ENCODE measurements at regions not wholly inside any gene's neighbourhood (a gene's known extent, or its start where the extent isn't known, plus 50 kb on each side); places are given as distances from the start of the nearest gene placed in this dataset.

DNA sequence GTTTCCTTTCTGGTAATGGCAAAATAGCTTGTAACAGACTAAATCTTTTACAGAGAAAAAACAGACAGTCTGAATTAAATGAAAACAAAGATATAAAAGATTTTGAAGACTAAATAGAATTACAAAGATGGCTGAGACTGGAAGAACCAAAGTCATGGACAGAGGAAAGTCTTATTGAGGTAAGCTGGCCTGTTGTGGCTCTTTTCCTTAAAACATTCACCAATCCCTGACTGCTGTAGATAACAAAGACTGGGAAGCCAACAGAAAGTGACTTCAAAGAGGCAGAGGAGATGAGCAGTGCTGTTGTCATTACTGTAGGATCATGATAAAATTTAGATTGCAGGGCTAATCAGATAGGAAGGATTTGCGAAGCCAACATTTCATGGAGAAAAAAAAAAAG is 517.0 kb downstream of the KIF2B start:
- no peaks in the 10 kb centered on the region for H3K36me3 ChIP-seq (ENCODE audit: control insufficient read depth, insufficient read depth, low read length)
- no peak overlapping the region for H2AFZ ChIP-seq (ENCODE audit: low read length)
- H3K4me2 ChIP-seq (ENCODE audit: extremely low read depth, insufficient read depth, low read length), result no peak overlapping the region
- H3K27me3 ChIP-seq (ENCODE audit: control insufficient read depth, insufficient read depth, low read length), result no peaks in the 10 kb centered on the region
- H3K27ac ChIP-seq (ENCODE audit: insufficient read depth, low read length), result no peak overlapping the region
- H3K4me1 ChIP-seq (ENCODE audit: control insufficient read depth, extremely low read depth, insufficient read depth, low read length), result no peaks in the 10 kb centered on the region
- no peaks in the 10 kb centered on the region for H3K79me2 ChIP-seq (ENCODE audit: control insufficient read depth, insufficient read depth, low read length)
- H4K20me1 ChIP-seq (ENCODE audit: control insufficient read depth, extremely low read depth, insufficient read depth, low read length), result no peaks in the 10 kb centered on the region
- DNase-seq (ENCODE audit: low read depth in 2 of 2), result no peak
- H3K9ac ChIP-seq (ENCODE audit: insufficient read depth, low read length), result no peak overlapping the region
- H3K9me3 ChIP-seq (ENCODE audit: control insufficient read depth, insufficient read depth, low read depth, low read length), result no peaks in the 10 kb centered on the region
- TF ChIP-seq, protein P1, sequence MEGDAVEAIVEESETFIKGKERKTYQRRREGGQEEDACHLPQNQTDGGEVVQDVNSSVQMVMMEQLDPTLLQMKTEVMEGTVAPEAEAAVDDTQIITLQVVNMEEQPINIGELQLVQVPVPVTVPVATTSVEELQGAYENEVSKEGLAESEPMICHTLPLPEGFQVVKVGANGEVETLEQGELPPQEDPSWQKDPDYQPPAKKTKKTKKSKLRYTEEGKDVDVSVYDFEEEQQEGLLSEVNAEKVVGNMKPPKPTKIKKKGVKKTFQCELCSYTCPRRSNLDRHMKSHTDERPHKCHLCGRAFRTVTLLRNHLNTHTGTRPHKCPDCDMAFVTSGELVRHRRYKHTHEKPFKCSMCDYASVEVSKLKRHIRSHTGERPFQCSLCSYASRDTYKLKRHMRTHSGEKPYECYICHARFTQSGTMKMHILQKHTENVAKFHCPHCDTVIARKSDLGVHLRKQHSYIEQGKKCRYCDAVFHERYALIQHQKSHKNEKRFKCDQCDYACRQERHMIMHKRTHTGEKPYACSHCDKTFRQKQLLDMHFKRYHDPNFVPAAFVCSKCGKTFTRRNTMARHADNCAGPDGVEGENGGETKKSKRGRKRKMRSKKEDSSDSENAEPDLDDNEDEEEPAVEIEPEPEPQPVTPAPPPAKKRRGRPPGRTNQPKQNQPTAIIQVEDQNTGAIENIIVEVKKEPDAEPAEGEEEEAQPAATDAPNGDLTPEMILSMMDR (conservative IDR thresholded peaks at IDR 0.05 in 1 of 2, IDR thresholded peaks at IDR 0.05 in 1 of 2; ENCODE audit: low read depth in 1 of 2, low read length in 2 of 2), result no peak
- no peak for TF ChIP-seq EZH2 (IDR thresholded peaks at IDR 0.05; ENCODE audit: low read length, missing control alignments)
- H3K4me3 ChIP-seq (replicated peaks in 1 of 4; ENCODE audit: control extremely low read depth in 1 of 4, insufficient read depth in 1 of 4, low read depth in 3 of 4, low read length in 4 of 4), result no peak overlapping the region

DNA sequence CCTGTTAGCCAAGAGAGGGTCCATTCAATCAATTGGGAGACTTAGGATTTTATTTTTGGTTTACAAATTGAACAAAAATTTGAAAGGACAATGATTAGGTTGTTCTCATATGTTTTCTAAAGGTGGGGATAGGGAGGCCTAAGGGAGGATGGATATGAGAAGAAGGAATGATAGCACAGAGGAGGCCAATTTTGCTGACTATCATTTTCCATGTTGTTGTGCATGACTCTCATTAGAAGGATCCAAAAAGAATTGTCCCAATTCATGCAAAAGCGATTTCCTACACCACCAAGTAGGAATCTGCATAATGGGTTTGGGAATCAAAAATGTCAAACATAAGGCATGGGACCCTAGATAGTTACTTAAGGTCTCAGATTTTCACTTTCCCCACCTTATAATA is 524.8 kb downstream of the KIF2B start:
- H3K27ac ChIP-seq (ENCODE audit: insufficient read depth, low read length), result no peak overlapping the region
- H2AFZ ChIP-seq (ENCODE audit: low read length), result no peak overlapping the region
- TF ChIP-seq EZH2 (IDR thresholded peaks at IDR 0.05; ENCODE audit: low read length, missing control alignments), result no peak
- TF ChIP-seq, protein P1 (conservative IDR thresholded peaks at IDR 0.05 in 1 of 2, IDR thresholded peaks at IDR 0.05 in 1 of 2; ENCODE audit: low read depth in 1 of 2, low read length in 2 of 2), result no peak
- no peak overlapping the region for H3K4me2 ChIP-seq (ENCODE audit: extremely low read depth, insufficient read depth, low read length)
- DNase-seq (ENCODE audit: low read depth in 2 of 2), result no peak
- H3K27me3 ChIP-seq (ENCODE audit: control insufficient read depth, insufficient read depth, low read length), result no peaks in the 10 kb centered on the region
- no peaks in the 10 kb centered on the region for H3K9me3 ChIP-seq (ENCODE audit: control insufficient read depth, insufficient read depth, low read depth, low read length)
- no peaks in the 10 kb centered on the region for H3K79me2 ChIP-seq (ENCODE audit: control insufficient read depth, insufficient read depth, low read length)
- no peaks in the 10 kb centered on the region for H3K4me1 ChIP-seq (ENCODE audit: control insufficient read depth, extremely low read depth, insufficient read depth, low read length)
- H3K4me3 ChIP-seq (replicated peaks in 1 of 4; ENCODE audit: control extremely low read depth in 1 of 4, insufficient read depth in 1 of 4, low read depth in 3 of 4, low read length in 4 of 4), result no peak overlapping the region
- no peaks in the 10 kb centered on the region for H4K20me1 ChIP-seq (ENCODE audit: control insufficient read depth, extremely low read depth, insufficient read depth, low read length)
- no peaks in the 10 kb centered on the region for H3K36me3 ChIP-seq (ENCODE audit: control insufficient read depth, insufficient read depth, low read length)
- H3K9ac ChIP-seq (ENCODE audit: insufficient read depth, low read length), result no peak overlapping the region

DNA sequence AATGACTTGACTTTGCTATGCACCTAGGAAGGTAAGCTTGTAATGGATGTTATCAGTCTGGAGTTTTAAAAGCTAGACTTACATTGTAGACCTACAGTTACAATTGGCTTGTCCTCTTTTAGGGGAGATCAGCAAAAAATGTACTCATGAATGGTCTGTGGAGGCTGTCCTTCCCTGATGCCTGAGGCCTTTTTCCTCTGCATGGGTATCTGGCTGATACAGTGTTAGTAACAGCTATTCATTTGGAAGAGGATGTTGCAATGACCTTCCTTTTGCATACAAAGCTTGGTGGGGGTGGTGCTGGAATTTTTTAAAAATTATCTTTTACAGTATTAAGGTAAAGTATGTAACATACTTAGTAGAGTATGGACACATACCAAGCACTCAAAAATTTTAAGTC is 525.5 kb downstream of the KIF2B start:
- Histone ChIP-seq H3K27me3 (ENCODE audit: control insufficient read depth, insufficient read depth, low read length) (no peaks in the 10 kb centered on the region), H3K4me3 (replicated peaks in 1 of 4; ENCODE audit: control extremely low read depth in 1 of 4, insufficient read depth in 1 of 4, low read depth in 3 of 4, low read length in 4 of 4) (no peak overlapping the region), H3K79me2 (ENCODE audit: control insufficient read depth, insufficient read depth, low read length) (no peaks in the 10 kb centered on the region), H3K9ac (ENCODE audit: insufficient read depth, low read length) (no peak overlapping the region), H3K36me3 (ENCODE audit: control insufficient read depth, insufficient read depth, low read length) (no peaks in the 10 kb centered on the region), H3K27ac (ENCODE audit: insufficient read depth, low read length) (no peak overlapping the region), H4K20me1 (ENCODE audit: control insufficient read depth, extremely low read depth, insufficient read depth, low read length) (no peaks in the 10 kb centered on the region), H3K4me2 (ENCODE audit: extremely low read depth, insufficient read depth, low read length) (no peak overlapping the region), H3K9me3 (ENCODE audit: control insufficient read depth, insufficient read depth, low read depth, low read length) (no peaks in the 10 kb centered on the region), H2AFZ (ENCODE audit: low read length) (no peak overlapping the region), H3K4me1 (ENCODE audit: control insufficient read depth, extremely low read depth, insufficient read depth, low read length) (no peaks in the 10 kb centered on the region)
- no peak for TF ChIP-seq EZH2 (IDR thresholded peaks at IDR 0.05; ENCODE audit: low read length, missing control alignments)
- TF ChIP-seq, protein P1 (conservative IDR thresholded peaks at IDR 0.05 in 1 of 2, IDR thresholded peaks at IDR 0.05 in 1 of 2; ENCODE audit: low read depth in 1 of 2, low read length in 2 of 2), result no peak
- no peak for DNase-seq (ENCODE audit: low read depth in 2 of 2)
